Panc1 (cell line): ENCODE measurements at regions not wholly inside any gene's neighbourhood (a gene's known extent, or its start where the extent isn't known, plus 50 kb on each side); places are given as distances from the start of the nearest gene placed in this dataset.

Source experiments
- ATAC-seq: fragments of 200-7000 bp; cut with Tn5 transposase; 2 replicates; pipeline ENCODE4 v1.9.1; 2020; ENCODE audit warnings: mild to moderate bottlenecking, moderate library complexity
- BruUV-seq: library from RNA; stranded (reverse); fragments of 400-500 nt; replicated peaks from 2 replicates; lab custom pipeline; 2021; lab: Mats Ljungman, UMichigan
- CTCF ChIA-PET: fragments of 300-600 bp; sonication (Branson Sonifier 250); formaldehyde crosslinking; loops from one replicate; lab custom pipeline; 2022; ENCODE audit warnings: antibody characterized with exemption; lab: Charles Lee
- POLR2A ChIA-PET: fragments of 300-600 bp; sonication (Branson Sonifier 250); formaldehyde crosslinking; loops from one replicate; lab custom pipeline; 2022; ENCODE audit warnings: antibody characterized with exemption; lab: Charles Lee
- DNase-seq: peaks from one replicate; pipeline ENCODE4 v3.0.0-alpha.2; 2010; ENCODE audit warnings: low read depth, low spot score
- H3K27ac ChIP-seq: 2 replicates; pipeline ENCODE4 v1.5.1; 2011; ENCODE audit warnings: mild to moderate bottlenecking, low read length, inconsistent platforms
- H3K27me3 ChIP-seq: fragments of 200-500 bp; sonication (Bioruptor generic); 2 replicates; pipeline ENCODE4 v1.6.0; 2014; ENCODE audit warnings: low read length, inconsistent platforms; ENCODE audit not compliant: control insufficient read depth, insufficient read depth
- H3K36me3 ChIP-seq: fragments of 200-500 bp; sonication (Bioruptor generic); 2 replicates; pipeline ENCODE4 v1.5.1; 2014; ENCODE audit warnings: inconsistent platforms, mild to moderate bottlenecking, low read length, moderate library complexity; ENCODE audit not compliant: control insufficient read depth, insufficient read depth
- H3K4me1 ChIP-seq: 2 replicates; pipeline ENCODE4 v1.5.1; 2011; ENCODE audit warnings: inconsistent platforms, mild to moderate bottlenecking, low read length, moderate library complexity; ENCODE audit not compliant: control insufficient read depth, insufficient read depth
- H3K4me3 ChIP-seq, 2 experiments: 2 replicates each; pipeline ENCODE4 v1.5.1; 2011 to 2012; ENCODE audit warnings: low read depth in 2 of 2, low read length in 2 of 2, mild to moderate bottlenecking in 2 of 2, inconsistent platforms in 1 of 2, moderate library complexity in 1 of 2
- H3K9me3 ChIP-seq: fragments of 200-500 bp; sonication (Bioruptor generic); 2 replicates; pipeline ENCODE4 v1.5.1; 2014; ENCODE audit warnings: low read depth, mild to moderate bottlenecking, inconsistent platforms, low read length, moderate library complexity; ENCODE audit not compliant: control insufficient read depth, insufficient read depth
- CTCF ChIP-seq: fragments of 450-650 bp; IDR thresholded peaks from 2 replicates; pipeline ENCODE4 v1.5.1; 2017; ENCODE audit warnings: mild to moderate bottlenecking
- POLR2AphosphoS5 ChIP-seq: IDR thresholded peaks from 2 replicates; pipeline ENCODE4 v1.6.1; 2012; ENCODE audit warnings: mild to moderate bottlenecking, low read depth, low read length, moderate library complexity
- SIN3A ChIP-seq: IDR thresholded peaks from 2 replicates; pipeline ENCODE4 v1.6.1; 2012; ENCODE audit warnings: low read depth, mild to moderate bottlenecking, low read length, moderate library complexity, borderline replicate concordance; ENCODE audit not compliant: insufficient read depth
- TCF7L2 ChIP-seq: IDR thresholded peaks from 2 replicates; pipeline ENCODE4 v1.6.1; 2011; ENCODE audit warnings: mild to moderate bottlenecking, low read depth, low read length, inconsistent platforms
- in situ Hi-C: cut with HindIII; loops from 2 replicates; pipeline ENCODE4 v1.10.0; 2016; ENCODE audit warnings: low sequenced_read_pairs, low pct_unique_long_range_greater_than_20kb
- intact Hi-C: fragments of 100-400 bp; cut with micrococcal nuclease; formaldehyde crosslinking; loops from one replicate; pipeline ENCODE4 v1.10.0; 2022; ENCODE audit not compliant: unreplicated experiment
- TF ChIP-seq, protein P1 (sequence below), 2 experiments: IDR thresholded peaks; 2 replicates each; pipeline ENCODE4 v1.6.1; 2011 to 2012; ENCODE audit warnings: low read depth in 2 of 2, control low read depth in 1 of 2, low read length in 1 of 2, mild to moderate bottlenecking in 1 of 2, moderate library complexity in 1 of 2; ENCODE audit not compliant: insufficient read depth in 1 of 2

DNA sequence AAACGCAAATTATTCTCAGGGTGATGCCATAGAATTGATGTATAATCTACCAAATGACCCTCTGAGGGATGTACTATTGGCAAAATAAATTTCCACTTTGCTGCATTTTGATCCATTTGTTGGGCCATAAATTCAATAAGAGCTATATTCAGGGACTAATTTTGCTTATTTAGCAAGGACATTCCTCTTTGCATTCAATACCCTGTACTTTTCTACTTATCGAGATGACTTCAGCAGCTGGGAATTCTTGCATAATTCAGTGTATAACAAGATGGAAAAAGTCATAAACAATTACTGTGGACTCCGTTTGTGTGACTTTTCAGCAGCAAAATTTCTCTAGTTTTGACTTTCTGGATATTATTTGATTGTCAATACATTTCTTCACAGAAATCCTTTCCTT lies 744.7 kb upstream of the CCDC179 start:
- ATAC-seq (no peak), DNase-seq (no peak)
- no peak overlapping the region for H3K27ac ChIP-seq
- ChIA-PET CTCF (no interaction called here), POLR2A (no interaction called here)
- BruUV-seq = no TSS peak
- intact Hi-C loops (no loop called here), in situ Hi-C loops (no loop called here)
- no peaks in the 10 kb centered on the region for H3K27me3 ChIP-seq
- H3K36me3 ChIP-seq = no peaks in the 10 kb centered on the region
- no peak overlapping the region for H3K4me3 ChIP-seq
- no peak for TF ChIP-seq CTCF
- no peak for TF ChIP-seq TCF7L2
- TF ChIP-seq, protein P1, sequence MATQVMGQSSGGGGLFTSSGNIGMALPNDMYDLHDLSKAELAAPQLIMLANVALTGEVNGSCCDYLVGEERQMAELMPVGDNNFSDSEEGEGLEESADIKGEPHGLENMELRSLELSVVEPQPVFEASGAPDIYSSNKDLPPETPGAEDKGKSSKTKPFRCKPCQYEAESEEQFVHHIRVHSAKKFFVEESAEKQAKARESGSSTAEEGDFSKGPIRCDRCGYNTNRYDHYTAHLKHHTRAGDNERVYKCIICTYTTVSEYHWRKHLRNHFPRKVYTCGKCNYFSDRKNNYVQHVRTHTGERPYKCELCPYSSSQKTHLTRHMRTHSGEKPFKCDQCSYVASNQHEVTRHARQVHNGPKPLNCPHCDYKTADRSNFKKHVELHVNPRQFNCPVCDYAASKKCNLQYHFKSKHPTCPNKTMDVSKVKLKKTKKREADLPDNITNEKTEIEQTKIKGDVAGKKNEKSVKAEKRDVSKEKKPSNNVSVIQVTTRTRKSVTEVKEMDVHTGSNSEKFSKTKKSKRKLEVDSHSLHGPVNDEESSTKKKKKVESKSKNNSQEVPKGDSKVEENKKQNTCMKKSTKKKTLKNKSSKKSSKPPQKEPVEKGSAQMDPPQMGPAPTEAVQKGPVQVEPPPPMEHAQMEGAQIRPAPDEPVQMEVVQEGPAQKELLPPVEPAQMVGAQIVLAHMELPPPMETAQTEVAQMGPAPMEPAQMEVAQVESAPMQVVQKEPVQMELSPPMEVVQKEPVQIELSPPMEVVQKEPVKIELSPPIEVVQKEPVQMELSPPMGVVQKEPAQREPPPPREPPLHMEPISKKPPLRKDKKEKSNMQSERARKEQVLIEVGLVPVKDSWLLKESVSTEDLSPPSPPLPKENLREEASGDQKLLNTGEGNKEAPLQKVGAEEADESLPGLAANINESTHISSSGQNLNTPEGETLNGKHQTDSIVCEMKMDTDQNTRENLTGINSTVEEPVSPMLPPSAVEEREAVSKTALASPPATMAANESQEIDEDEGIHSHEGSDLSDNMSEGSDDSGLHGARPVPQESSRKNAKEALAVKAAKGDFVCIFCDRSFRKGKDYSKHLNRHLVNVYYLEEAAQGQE (IDR thresholded peaks at IDR 0.05; ENCODE audit: insufficient read depth in 1 of 2, low read depth in 2 of 2, low read length in 1 of 2) = no peak
- no peak for TF ChIP-seq POLR2AphosphoS5
- TF ChIP-seq SIN3A = no peak
- H3K4me1 ChIP-seq = no peaks in the 10 kb centered on the region
- H3K9me3 ChIP-seq = no peaks in the 10 kb centered on the region

DNA sequence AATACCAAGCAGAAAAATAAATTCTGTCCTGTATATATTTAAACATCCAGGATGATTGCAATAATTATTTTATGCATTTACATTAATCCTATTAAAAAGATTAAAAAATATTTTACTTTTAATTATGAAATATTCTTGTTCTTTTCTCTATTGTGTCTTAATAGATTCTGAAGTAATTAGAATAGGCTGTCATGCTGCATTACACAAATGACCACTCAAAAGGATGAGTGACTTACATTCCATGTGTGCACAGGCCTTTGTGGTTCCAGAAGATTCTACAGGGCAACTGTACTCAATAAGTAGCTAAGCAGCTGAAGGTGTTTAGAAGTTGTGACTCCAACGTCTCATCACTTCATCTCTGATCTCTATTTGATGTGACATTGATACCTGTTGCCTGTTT lies 745.9 kb upstream of the CCDC179 start:
- Histone ChIP-seq H3K36me3 (no peaks in the 10 kb centered on the region), H3K4me1 (no peaks in the 10 kb centered on the region), H3K27me3 (no peaks in the 10 kb centered on the region), H3K27ac (no peak overlapping the region), H3K4me3 (no peak overlapping the region), H3K9me3 (no peaks in the 10 kb centered on the region)
- in situ Hi-C loops (no loop called here), intact Hi-C loops (no loop called here)
- TF ChIP-seq POLR2AphosphoS5 (no peak), CTCF (no peak), TCF7L2 (no peak), SIN3A (no peak)
- TF ChIP-seq, protein P1 (IDR thresholded peaks at IDR 0.05; ENCODE audit: insufficient read depth in 1 of 2, low read depth in 2 of 2, low read length in 1 of 2) = no peak
- ChIA-PET POLR2A (no interaction called here), CTCF (no interaction called here)
- no peak for ATAC-seq
- no peak for DNase-seq
- BruUV-seq = no TSS peak
